Transverse colon (tissue), 4 donors: ENCODE measurements at regions not wholly inside any gene's neighbourhood (a gene's known extent, or its start where the extent isn't known, plus 50 kb on each side); places are given as distances from the start of the nearest gene placed in this dataset.
"Not testable (repeated sequence)": the region's sequence is repeated elsewhere in the genome, so short reads cannot be mapped to it uniquely, and the experiment has no call there.

Source experiments
- DNase-seq: peaks from one replicate; pipeline ENCODE4 v3.0.0-alpha.2; 2019
- H3K27ac ChIP-seq, 4 donors: fragments of 200-600 bp; sonication (generic); 2 replicates each; pipeline ENCODE4 v1.5.1; 2016 to 2018; ENCODE audit warnings: inconsistent platforms in 4 of 4
- H3K27me3 ChIP-seq: fragments of 200-600 bp; sonication (generic); 2 replicates; pipeline ENCODE4 v1.5.1; 2017; ENCODE audit warnings: inconsistent platforms
- H3K36me3 ChIP-seq, 4 donors: fragments of 200-600 bp; sonication (generic); 2 replicates each; pipeline ENCODE4 v1.5.1; 2017 to 2019; ENCODE audit warnings: inconsistent platforms in 4 of 4
- H3K4me1 ChIP-seq, 4 donors: fragments of 200-600 bp; sonication (generic); 2 replicates each; pipeline ENCODE4 v1.5.1; 2017 to 2020; ENCODE audit warnings: inconsistent platforms in 4 of 4
- H3K4me3 ChIP-seq, 4 donors: fragments of 200-600 bp; sonication (generic); 1 replicate in 1 of 4; 2 replicates in 3 of 4; pipeline versions ENCODE4 v1.5.1 to v1.6.1; 2017 to 2019; ENCODE audit warnings: inconsistent platforms in 4 of 4
- H3K9me3 ChIP-seq, 2 donors: fragments of 200-600 bp; sonication (generic); 2 replicates each; pipeline ENCODE4 v1.5.1; 2017 to 2019; ENCODE audit warnings: inconsistent platforms in 2 of 2
- CTCF ChIP-seq, 5 experiments: fragments of 200-600 bp in 3 of 5; fragments of 450-650 bp in 2 of 5; sonication (generic) in 3 of 5; IDR thresholded peaks; 1 replicate in 2 of 5; 2 replicates in 3 of 5; pipeline ENCODE4 v1.5.1; 2016 to 2017; ENCODE audit warnings: antibody characterized with exemption in 5 of 5, inconsistent platforms in 3 of 5, mild to moderate bottlenecking in 2 of 5, moderate library complexity in 1 of 5
- EP300 ChIP-seq: sonication (generic); formaldehyde crosslinking; IDR thresholded peaks from one replicate; pipeline ENCODE4 v1.6.1; 2017; ENCODE audit warnings: antibody characterized with exemption, low read depth
- POLR2A ChIP-seq: fragments of 450-650 bp; IDR thresholded peaks from one replicate; pipeline ENCODE4 v1.6.1; 2016; ENCODE audit warnings: antibody characterized with exemption, mild to moderate bottlenecking, moderate library complexity
- POLR2AphosphoS5 ChIP-seq, 3 donors: sonication (generic); formaldehyde crosslinking; IDR thresholded peaks; one replicate each; pipeline ENCODE4 v1.6.1; 2016; ENCODE audit warnings: antibody characterized with exemption in 3 of 3
- WGBS, 2 donors: methylation state at CpG; one replicate each; pipeline ENCODE4 v1.1.5; 2018; ENCODE audit warnings: low coverage in 1 of 2; 5-methylcytosine and 5-hydroxymethylcytosine counted together
- in situ Hi-C, 4 donors: fragments of 200-750 bp; cut with MboI; loops; one replicate each; pipeline versions ENCODE4 v1.15.0 to v1.15.1; 2017; ENCODE audit warnings: low sequenced_read_pairs in 3 of 4, low pct_ligation_motif_present in 1 of 4, low pct_unique_long_range_greater_than_20kb in 1 of 4
- intact Hi-C: fragments of 100-400 bp; cut with DNase I; formaldehyde crosslinking; loops from one replicate; pipeline ENCODE4 v1.15.1; 2023; ENCODE audit warnings: low total_unique reads

DNA sequence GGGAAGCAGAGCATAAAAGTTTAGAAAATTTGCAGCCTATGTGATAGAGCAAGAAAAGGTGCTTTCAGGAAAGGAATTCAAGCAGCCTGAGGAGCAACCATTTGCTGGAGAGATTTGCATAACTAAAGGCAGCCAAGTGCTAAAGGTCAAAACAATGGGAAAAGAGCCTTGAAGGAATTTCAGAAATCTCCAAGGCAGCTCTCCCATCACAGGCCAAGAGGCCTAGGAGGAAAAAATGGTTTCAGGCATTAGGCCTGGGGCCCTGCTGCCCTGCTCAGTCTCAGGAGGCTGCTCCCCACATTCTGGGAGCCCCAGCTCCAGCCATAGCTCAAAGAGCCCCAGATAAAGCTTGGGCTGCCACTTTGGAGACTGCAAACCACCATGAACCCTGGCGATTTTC is 95.9 kb upstream of the UNC5B start:
- intact Hi-C loops (no loop called here), in situ Hi-C loops (no loop called here)
- H3K27ac ChIP-seq = no peak overlapping the region
- peaks cover 15% of the 10 kb centered on the region for H3K27me3 ChIP-seq
- H3K4me3 ChIP-seq = no peak overlapping the region
- no peak for DNase-seq
- H3K36me3 ChIP-seq = no peaks in the 10 kb centered on the region
- peaks cover 25 to 28% of the 10 kb centered on the region in 2 donors for H3K9me3 ChIP-seq
- TF ChIP-seq EP300 (no peak), POLR2A (no peak), POLR2AphosphoS5 (IDR thresholded peaks at IDR 0.05) (no peak)
- 67% methylated on average over 1 of the region's 1 CpG; no CpG with 5 or more reads in 1 of the 2 donors for WGBS, 2 donors
- no peaks in the 10 kb centered on the region for H3K4me1 ChIP-seq

- DNase-seq, intact Hi-C loops, H3K27ac ChIP-seq, H3K4me1 ChIP-seq, in situ Hi-C loops, H3K4me3 ChIP-seq, H3K36me3 ChIP-seq: not testable (repeated sequence)
- WGBS, 2 donors = 60 to 64% methylated on average over 1 to 4 of the region's 4 CpGs
- peaks cover 16% of the 10 kb centered on the region for H3K27me3 ChIP-seq
- peaks cover 25 to 28% of the 10 kb centered on the region in 2 donors for H3K9me3 ChIP-seq
Observed at GRCh38 chr10:71117589-71117988, 94.8 kb upstream of the UNC5B start.

GRCh38 chr10:71123023-71123422 is 89.3 kb upstream of the UNC5B start:
- in situ Hi-C loops = no loop called here
- no peak for TF ChIP-seq EP300
- TF ChIP-seq POLR2AphosphoS5 (IDR thresholded peaks at IDR 0.05) = no peak
- TF ChIP-seq CTCF (IDR thresholded peaks at IDR 0.05) = no peak
- TF ChIP-seq POLR2A = no peak
- Histone ChIP-seq H3K36me3 (no peaks in the 10 kb centered on the region), H3K27me3 (peaks cover 15% of the 10 kb centered on the region), H3K27ac (no peak overlapping the region), H3K4me1 (no peaks in the 10 kb centered on the region), H3K9me3 (peaks cover 4 to 6% of the 10 kb centered on the region in 2 donors), H3K4me3 (no peak overlapping the region)
- intact Hi-C loops = no loop called here
- no peak for DNase-seq

GRCh38 chr10:71124921-71125748 is 87.2 kb upstream of the UNC5B start:
- DNase-seq = no peak
- peaks cover 1 to 4% of the 10 kb centered on the region in 2 donors for H3K9me3 ChIP-seq
- 85% methylated on average over 13 of the region's 13 CpGs; no CpG with 5 or more reads in 1 of the 2 donors for WGBS, 2 donors
- intact Hi-C loops = no loop called here
- H3K27ac ChIP-seq = no peak overlapping the region
- in situ Hi-C loops = no loop called here
- TF ChIP-seq EP300 = no peak
- H3K4me1 ChIP-seq = peaks cover 0 to 7% (median 2%) of the 10 kb centered on the region in 4 donors
- no peaks in the 10 kb centered on the region for H3K36me3 ChIP-seq
- no peak overlapping the region for H3K4me3 ChIP-seq
- H3K27me3 ChIP-seq = peaks cover 15% of the 10 kb centered on the region

GRCh38 chr10:71125749-71126107 is 86.6 kb upstream of the UNC5B start:
- no peak overlapping the region for H3K27ac ChIP-seq
- no peak for DNase-seq
- peaks cover 0 to 7% (median 2%) of the 10 kb centered on the region in 4 donors for H3K4me1 ChIP-seq
- H3K4me3 ChIP-seq = no peak overlapping the region
- intact Hi-C loops = no loop called here
- in situ Hi-C loops = no loop called here
- peaks cover 12% of the 10 kb centered on the region for H3K27me3 ChIP-seq
- TF ChIP-seq POLR2AphosphoS5 (IDR thresholded peaks at IDR 0.05) (no peak), POLR2A (no peak)
- 79 to 100% methylated on average over 2 to 4 of the region's 4 CpGs for WGBS, 2 donors
- H3K36me3 ChIP-seq = no peaks in the 10 kb centered on the region
- peaks cover 0 to 3% of the 10 kb centered on the region in 2 donors for H3K9me3 ChIP-seq

GRCh38 chr10:71126432-71126831 is 85.9 kb upstream of the UNC5B start:
- no peak for DNase-seq
- no peaks in the 10 kb centered on the region for H3K9me3 ChIP-seq
- no peaks in the 10 kb centered on the region for H3K36me3 ChIP-seq
- in situ Hi-C loops = no loop called here
- intact Hi-C loops = no loop called here
- H3K4me1 ChIP-seq = peaks cover 0 to 7% (median 2%) of the 10 kb centered on the region in 4 donors
- H3K27ac ChIP-seq = no peak overlapping the region
- TF ChIP-seq POLR2A = no peak
- TF ChIP-seq POLR2AphosphoS5 (IDR thresholded peaks at IDR 0.05) = no peak
- TF ChIP-seq CTCF (IDR thresholded peaks at IDR 0.05) = no peak
- TF ChIP-seq EP300 = no peak
- H3K4me3 ChIP-seq = no peak overlapping the region
- WGBS, 2 donors = 76% methylated on average over 6 of the region's 7 CpGs; no CpG with 5 or more reads in 1 of the 2 donors
- H3K27me3 ChIP-seq = peaks cover 12% of the 10 kb centered on the region
